Right lobe of liver (tissue), 6 donors: ENCODE measurements at regions not wholly inside any gene's neighbourhood (a gene's known extent, or its start where the extent isn't known, plus 50 kb on each side); places are given as distances from the start of the nearest gene placed in this dataset.

Experiments used
- ATAC-seq, 4 donors: fragments of 200-7000 bp; cut with Tn5 transposase; one replicate each; pipeline ENCODE4 v1.9.1; 2020; ENCODE audit warnings: mild to moderate bottlenecking in 4 of 4, moderate library complexity in 4 of 4
- DNase-seq, 3 donors: peaks; one replicate each; pipeline ENCODE4 v3.0.0-alpha.2; 2020
- H3K27ac ChIP-seq, 3 donors: fragments of 200-600 bp; one replicate each; pipeline ENCODE4 v1.8.0; 2022
- H3K27me3 ChIP-seq, 2 donors: fragments of 200-600 bp; one replicate each; pipeline ENCODE4 v1.8.0; 2022
- H3K36me3 ChIP-seq, 4 donors: fragments of 200-600 bp; sonication (generic) in 1 of 4; one replicate each; pipeline versions ENCODE4 v1.5.1 to v1.8.0; 2017 to 2022; ENCODE audit warnings: control low read depth in 1 of 4
- H3K4me1 ChIP-seq, 4 donors: fragments of 200-600 bp; sonication (generic) in 1 of 4; one replicate each; pipeline versions ENCODE4 v1.5.1 to v1.8.0; 2017 to 2022; ENCODE audit warnings: control low read depth in 1 of 4
- H3K4me3 ChIP-seq, 3 donors: fragments of 200-600 bp; one replicate each; pipeline ENCODE4 v1.8.0; 2022
- H3K9me3 ChIP-seq, 4 donors: fragments of 200-600 bp; sonication (generic) in 1 of 4; one replicate each; pipeline versions ENCODE4 v1.5.1 to v1.8.0; 2017 to 2022; ENCODE audit warnings: control low read depth in 1 of 4
- POLR2A ChIP-seq: fragments of 450-650 bp; IDR thresholded peaks from one replicate; pipeline ENCODE4 v1.6.1; 2017; ENCODE audit warnings: antibody characterized with exemption, mild to moderate bottlenecking
- WGBS: methylation state at CpG from one replicate; pipeline ENCODE4 v1.1.6; 2018; ENCODE audit warnings: low coverage, low lambda C conversion rate; ENCODE audit not compliant: insufficient coverage; ENCODE audit errors: missing lambda C conversion rate; 5-methylcytosine and 5-hydroxymethylcytosine counted together
- intact Hi-C, 2 donors: fragments of 100-400 bp; cut with DNase I; formaldehyde crosslinking; loops; one replicate each; pipeline versions ENCODE4 v1.11.2 to v1.14.1; 2022
- TF ChIP-seq, protein P1 (sequence below), 4 donors: fragments of 200-600 bp in 3 of 4; fragments of 450-650 bp in 1 of 4; IDR thresholded peaks; one replicate each; pipeline versions ENCODE4 v1.5.1 to v1.8.0; 2016 to 2022; ENCODE audit warnings: antibody characterized with exemption in 4 of 4, mild to moderate bottlenecking in 2 of 4
- donor health status: DM: no; HTN: yes; CAD: no.
- donor health status: DM: no; HTN: no; CAD: no.
- donor health status: DM: no; HTN: no; CAD: no.
- donor health status: DM: no; HTN: yes; CAD: no.
- donor health status: DM: no; HTN: yes; CAD: no.

DNA sequence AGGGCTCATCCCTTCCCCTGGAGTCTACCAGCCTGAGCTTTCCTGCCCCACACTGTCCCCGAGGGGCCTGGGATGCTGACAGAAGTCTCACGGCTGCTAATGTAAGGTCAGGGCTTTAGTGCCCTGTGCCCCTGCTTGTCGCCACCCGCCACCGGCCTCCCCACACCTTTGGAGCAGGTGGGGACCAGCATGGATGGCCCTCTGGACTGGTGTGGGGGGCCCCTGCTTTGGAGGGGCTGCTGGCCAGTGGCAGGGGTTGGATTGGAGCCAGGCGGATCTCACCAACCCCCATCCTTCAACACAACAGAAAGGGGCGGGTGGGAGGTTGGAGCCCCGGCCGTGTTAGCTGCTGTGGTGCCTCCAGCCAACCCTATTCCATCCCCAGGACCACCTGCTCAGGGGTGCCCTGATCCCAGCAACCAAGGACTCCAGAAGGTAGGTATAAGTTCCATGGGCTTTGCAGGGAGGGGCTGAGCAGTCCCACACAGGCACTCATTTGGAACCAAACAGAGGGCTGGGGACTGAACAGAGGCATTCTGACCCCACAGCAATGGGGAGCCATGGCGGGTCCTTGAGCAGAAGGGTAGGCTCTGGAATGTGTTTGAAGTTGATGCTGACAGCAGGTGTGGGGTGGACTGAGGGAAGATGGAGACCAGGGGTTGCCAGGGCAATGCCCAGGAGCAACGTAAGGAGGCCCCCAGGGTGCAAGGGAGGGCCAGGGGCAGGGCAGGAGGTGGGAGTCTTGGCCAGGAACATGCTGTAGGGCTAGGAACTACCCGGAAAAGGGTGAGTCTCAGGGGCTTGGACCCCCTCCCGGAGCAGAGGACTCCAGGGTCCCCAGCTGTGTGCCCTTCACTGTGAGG, 145.1 kb upstream of the C14orf180 start:
- H3K27ac ChIP-seq: no peak overlapping the region
- H3K4me1 ChIP-seq: no peaks in the 10 kb centered on the region
- no peak for ATAC-seq
- H3K36me3 ChIP-seq: no peaks in the 10 kb centered on the region
- intact Hi-C loops: no loop called here
- DNase-seq: peak in 1 of 3 donors; percentile 39
- no peaks in the 10 kb centered on the region for H3K27me3 ChIP-seq
- 60% methylated on average over 2 of the region's 13 CpGs for WGBS
- no peaks in the 10 kb centered on the region for H3K9me3 ChIP-seq
- TF ChIP-seq POLR2A: no peak
- no peak overlapping the region for H3K4me3 ChIP-seq

DNA sequence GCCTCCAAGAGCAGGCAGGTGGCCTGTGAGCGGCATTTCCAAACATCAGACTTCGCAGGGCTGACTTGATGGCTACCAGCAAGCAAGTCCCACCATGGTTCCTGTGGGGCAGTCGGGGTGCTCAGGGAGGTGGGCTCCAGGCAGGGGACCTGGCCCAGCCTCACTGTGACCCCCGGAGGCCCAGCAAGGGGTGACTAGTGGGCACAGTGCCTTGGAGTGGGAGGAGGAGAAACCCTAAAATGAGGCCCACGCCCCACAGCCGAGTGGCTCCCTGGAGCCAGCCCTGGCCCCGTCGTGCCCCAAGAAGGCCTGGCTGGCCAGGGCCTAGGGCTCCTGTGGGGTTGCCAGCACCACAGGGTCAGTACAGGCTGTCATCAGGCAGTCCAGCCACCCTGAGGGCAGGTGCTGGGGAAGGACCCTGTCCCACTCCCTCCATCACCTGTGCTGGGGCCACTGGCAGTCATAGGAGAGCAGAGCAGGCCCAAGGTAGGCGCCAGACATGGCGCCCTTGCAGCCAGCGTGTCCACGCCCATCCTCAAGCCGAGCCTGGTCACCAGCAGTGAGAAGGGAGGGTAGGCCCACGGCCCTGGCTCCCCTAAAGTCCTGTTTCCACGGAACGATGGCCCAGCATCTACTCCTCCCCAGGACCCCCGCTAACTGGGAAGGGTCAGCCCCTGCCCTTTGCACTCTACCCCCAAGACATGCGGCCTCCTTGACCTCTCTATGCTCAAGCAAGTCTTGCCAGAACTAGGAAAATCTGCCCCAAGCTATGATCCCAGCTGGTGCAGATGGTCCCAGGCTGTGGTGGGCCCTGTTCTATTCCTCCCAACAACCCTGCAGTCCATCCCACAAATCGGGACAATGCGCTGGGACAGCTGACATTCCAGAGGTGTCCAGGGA, 144.2 kb upstream of the C14orf180 start:
- H3K36me3 ChIP-seq: no peaks in the 10 kb centered on the region
- no peaks in the 10 kb centered on the region for H3K27me3 ChIP-seq
- WGBS: 100% methylated on average over 3 of the region's 20 CpGs
- no peak overlapping the region for H3K27ac ChIP-seq
- ATAC-seq (no peak), DNase-seq (peak in 1 of 3 donors; percentile 48)
- H3K4me1 ChIP-seq: no peaks in the 10 kb centered on the region
- TF ChIP-seq POLR2A: no peak
- TF ChIP-seq, protein P1, sequence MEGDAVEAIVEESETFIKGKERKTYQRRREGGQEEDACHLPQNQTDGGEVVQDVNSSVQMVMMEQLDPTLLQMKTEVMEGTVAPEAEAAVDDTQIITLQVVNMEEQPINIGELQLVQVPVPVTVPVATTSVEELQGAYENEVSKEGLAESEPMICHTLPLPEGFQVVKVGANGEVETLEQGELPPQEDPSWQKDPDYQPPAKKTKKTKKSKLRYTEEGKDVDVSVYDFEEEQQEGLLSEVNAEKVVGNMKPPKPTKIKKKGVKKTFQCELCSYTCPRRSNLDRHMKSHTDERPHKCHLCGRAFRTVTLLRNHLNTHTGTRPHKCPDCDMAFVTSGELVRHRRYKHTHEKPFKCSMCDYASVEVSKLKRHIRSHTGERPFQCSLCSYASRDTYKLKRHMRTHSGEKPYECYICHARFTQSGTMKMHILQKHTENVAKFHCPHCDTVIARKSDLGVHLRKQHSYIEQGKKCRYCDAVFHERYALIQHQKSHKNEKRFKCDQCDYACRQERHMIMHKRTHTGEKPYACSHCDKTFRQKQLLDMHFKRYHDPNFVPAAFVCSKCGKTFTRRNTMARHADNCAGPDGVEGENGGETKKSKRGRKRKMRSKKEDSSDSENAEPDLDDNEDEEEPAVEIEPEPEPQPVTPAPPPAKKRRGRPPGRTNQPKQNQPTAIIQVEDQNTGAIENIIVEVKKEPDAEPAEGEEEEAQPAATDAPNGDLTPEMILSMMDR (IDR thresholded peaks at IDR 0.05): no peak
- no peak overlapping the region for H3K4me3 ChIP-seq
- intact Hi-C loops: no loop called here
- H3K9me3 ChIP-seq: no peaks in the 10 kb centered on the region

DNA sequence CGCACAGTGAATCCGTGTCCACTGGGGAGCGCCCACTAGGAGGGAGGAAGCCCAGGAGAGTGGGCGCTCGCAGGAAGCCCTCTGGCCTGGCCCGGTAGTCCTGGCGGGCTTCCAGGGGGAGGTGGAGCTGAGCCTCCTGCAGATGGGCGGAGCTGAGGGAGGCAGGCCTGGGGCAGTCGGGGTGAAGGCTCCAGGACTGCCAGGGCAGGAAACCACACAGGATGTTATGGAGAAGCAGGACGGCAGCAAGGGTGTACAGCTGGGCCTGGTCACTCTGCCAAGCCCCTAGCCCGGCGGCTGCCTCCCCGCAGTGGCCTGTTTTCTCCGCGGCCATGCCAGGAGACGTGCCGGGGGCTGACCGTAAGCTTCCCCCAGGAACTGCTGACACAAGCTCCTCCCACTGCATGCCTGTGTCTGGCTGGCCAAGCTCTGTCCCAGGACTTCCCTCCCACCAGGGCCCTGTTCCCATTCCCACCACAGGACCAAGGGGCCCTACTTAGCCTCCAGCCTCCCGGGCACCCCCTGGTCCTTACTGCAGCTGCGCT, 143.4 kb upstream of the C14orf180 start:
- ATAC-seq: peak; percentile 75 to 83 (median 80)
- TF ChIP-seq POLR2A: no peak
- TF ChIP-seq, protein P1 (IDR thresholded peaks at IDR 0.05): no peak
- H3K9me3 ChIP-seq: no peaks in the 10 kb centered on the region
- intact Hi-C loops: no loop called here
- peak overlapping the region; percentile 40 to 53 (median 49) for H3K27ac ChIP-seq
- WGBS: 39% methylated on average over 7 of the region's 20 CpGs
- DNase-seq: peak; percentile 79 to 81 (median 80)
- no peaks in the 10 kb centered on the region for H3K27me3 ChIP-seq
- H3K36me3 ChIP-seq: no peaks in the 10 kb centered on the region
- H3K4me3 ChIP-seq: no peak overlapping the region
- H3K4me1 ChIP-seq: no peaks in the 10 kb centered on the region

DNA sequence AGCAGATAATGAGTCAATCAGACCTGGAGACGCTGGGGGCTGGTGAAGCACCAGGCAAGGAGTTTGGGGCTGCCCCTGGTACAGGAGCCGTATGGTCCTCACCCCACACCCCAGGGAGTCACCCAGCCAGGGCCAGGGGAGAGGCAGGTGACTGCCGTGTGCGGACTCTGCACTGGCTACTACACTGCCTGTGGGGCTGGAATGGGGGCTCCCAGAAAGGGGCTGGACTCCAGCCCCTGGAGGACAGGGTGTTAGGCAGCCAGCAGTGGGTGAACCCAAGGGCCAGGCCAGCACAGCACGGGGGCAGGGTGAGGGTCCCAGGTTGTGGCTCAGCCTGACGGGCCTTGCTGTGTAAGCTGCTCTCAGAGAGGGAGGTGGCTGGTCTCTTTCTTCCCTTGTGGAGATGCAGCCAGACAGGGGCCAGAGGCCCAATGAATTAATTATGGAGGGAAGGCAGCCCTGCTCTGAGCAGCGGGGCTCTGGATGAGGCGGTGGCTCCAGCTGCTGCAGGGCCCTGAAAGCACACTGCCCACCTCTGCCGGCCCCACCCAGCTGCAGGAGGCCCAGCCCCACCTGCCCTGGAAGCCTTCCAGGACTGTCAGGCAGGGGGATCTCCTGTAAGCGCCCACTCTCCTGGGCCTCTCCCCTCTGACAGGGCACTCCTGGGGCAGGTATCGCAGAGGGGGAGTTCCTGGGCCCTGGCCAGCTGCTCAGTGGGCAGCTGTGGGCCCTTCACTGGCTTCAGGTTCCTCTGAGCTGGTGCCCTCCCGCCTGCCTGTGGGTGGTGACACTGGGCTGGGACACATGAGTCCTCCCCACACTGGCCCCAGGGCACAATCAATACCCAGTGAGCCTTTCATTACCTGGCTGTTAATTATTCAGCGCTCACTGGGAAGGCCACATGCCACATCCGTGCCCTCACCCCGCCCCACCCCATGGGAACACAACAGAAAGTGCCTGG, 142.5 kb upstream of the C14orf180 start:
- intact Hi-C loops: no loop called here
- H3K4me3 ChIP-seq: no peak overlapping the region
- H3K27ac ChIP-seq: peak overlapping the region; percentile 40 to 53 (median 49)
- peak in 2 of 3 donors; percentile 21 to 51 for DNase-seq
- no peaks in the 10 kb centered on the region for H3K9me3 ChIP-seq
- peak in 1 of 4 donors; percentile 23 for ATAC-seq
- H3K36me3 ChIP-seq: no peaks in the 10 kb centered on the region
- 50% methylated on average over 2 of the region's 15 CpGs for WGBS
- TF ChIP-seq POLR2A: no peak
- TF ChIP-seq, protein P1 (IDR thresholded peaks at IDR 0.05): no peak
- H3K27me3 ChIP-seq: no peaks in the 10 kb centered on the region
- H3K4me1 ChIP-seq: no peaks in the 10 kb centered on the region
